Ovary (tissue), 3 donors: ENCODE measurements at regions not wholly inside any gene's neighbourhood (a gene's known extent, or its start where the extent isn't known, plus 50 kb on each side); places are given as distances from the start of the nearest gene placed in this dataset.
"Not testable (repeated sequence)": the region's sequence is repeated elsewhere in the genome, so short reads cannot be mapped to it uniquely, and the experiment has no call there.

Experiments
- CTCF ChIP-seq, 3 donors: fragments of 450-650 bp in 2 of 3; fragments of 200-600 bp in 1 of 3; IDR thresholded peaks; one replicate each; pipeline versions ENCODE4 v1.5.1 to v1.8.0; 2016 to 2022; ENCODE audit warnings: antibody characterized with exemption in 3 of 3, mild to moderate bottlenecking in 1 of 3
- EP300 ChIP-seq: sonication (generic); formaldehyde crosslinking; IDR thresholded peaks from one replicate; pipeline ENCODE4 v1.6.1; 2017; ENCODE audit warnings: antibody characterized with exemption
- POLR2A ChIP-seq: fragments of 450-650 bp; IDR thresholded peaks from one replicate; pipeline ENCODE4 v1.6.1; 2017; ENCODE audit warnings: antibody characterized with exemption, mild to moderate bottlenecking, moderate library complexity
- donor health status: DM: no; HTN: no; CAD: no.

- not testable (repeated sequence) for TF ChIP-seq EP300; CTCF (IDR thresholded peaks at IDR 0.05); POLR2A
Observed at GRCh38 chr9:65503696-65504095, 172.0 kb upstream of the ZNG1E start.
